Liver (tissue), 8 donors: ENCODE measurements at regions not wholly inside any gene's neighbourhood (a gene's known extent, or its start where the extent isn't known, plus 50 kb on each side); places are given as distances from the start of the nearest gene placed in this dataset.

ENCODE experiments used
- DNase-seq: peaks from one replicate; pipeline ENCODE4 v3.0.0-alpha.2; 2017; ENCODE audit warnings: low spot score
- H3K27ac ChIP-seq, 2 donors: one replicate each; pipeline ENCODE4 v1.7.0; 2013; ENCODE audit warnings: inconsistent platforms in 2 of 2, low read length in 2 of 2, control low read depth in 1 of 2, low read depth in 1 of 2, mild to moderate bottlenecking in 1 of 2
- H3K27me3 ChIP-seq, 4 donors: one replicate each; pipeline versions ENCODE4 v1.6.1 to v1.7.0; 2013; ENCODE audit warnings: low read length in 3 of 4, inconsistent platforms in 1 of 4, mild to moderate bottlenecking in 1 of 4, moderate library complexity in 1 of 4; ENCODE audit not compliant: control insufficient read depth in 4 of 4, insufficient read depth in 4 of 4
- H3K36me3 ChIP-seq, 4 donors: one replicate each; pipeline versions ENCODE4 v1.6.1 to v1.7.0; 2013; ENCODE audit warnings: low read length in 3 of 4, mild to moderate bottlenecking in 3 of 4, low read depth in 1 of 4, moderate library complexity in 1 of 4; ENCODE audit not compliant: control insufficient read depth in 4 of 4, insufficient read depth in 3 of 4
- H3K4me1 ChIP-seq, 4 donors: one replicate each; pipeline versions ENCODE4 v1.6.1 to v1.7.0; 2013; ENCODE audit warnings: low read length in 3 of 4, mild to moderate bottlenecking in 3 of 4, moderate library complexity in 1 of 4; ENCODE audit not compliant: control insufficient read depth in 4 of 4, insufficient read depth in 4 of 4
- H3K4me3 ChIP-seq, 3 donors: one replicate each; pipeline versions ENCODE4 v1.6.1 to v1.7.0; 2013; ENCODE audit warnings: low read length in 3 of 3, control low read depth in 1 of 3, low read depth in 1 of 3, mild to moderate bottlenecking in 1 of 3
- H3K9ac ChIP-seq, 2 donors: one replicate each; pipeline ENCODE4 v1.7.0; 2013; ENCODE audit warnings: low read length in 2 of 2, mild to moderate bottlenecking in 2 of 2, moderate library complexity in 2 of 2, control low read depth in 1 of 2, low read depth in 1 of 2
- H3K9me3 ChIP-seq, 4 donors: one replicate each; pipeline versions ENCODE4 v1.6.1 to v1.7.0; 2013; ENCODE audit warnings: low read length in 3 of 4; ENCODE audit not compliant: control insufficient read depth in 4 of 4
- ATF3 ChIP-seq: IDR thresholded peaks from 2 replicates; pipeline ENCODE4 v1.6.1; 2016; ENCODE audit warnings: antibody characterized with exemption
- CTCF ChIP-seq: fragments of 150-350 bp; IDR thresholded peaks from 2 replicates; pipeline ENCODE4 v1.5.1; 2017; ENCODE audit warnings: improper control_type of control experiment, low read depth, low read length; ENCODE audit not compliant: missing input control
- EGR1 ChIP-seq, 2 donors: IDR thresholded peaks; 2 replicates each; pipeline ENCODE4 v1.6.1; 2016 to 2018; ENCODE audit warnings: antibody characterized with exemption in 2 of 2, low read depth in 2 of 2
- FOXA1 ChIP-seq: IDR thresholded peaks from 2 replicates; pipeline ENCODE4 v1.6.1; 2016; ENCODE audit warnings: antibody characterized with exemption
- FOXA2 ChIP-seq: IDR thresholded peaks from 2 replicates; pipeline ENCODE4 v1.6.1; 2016; ENCODE audit warnings: antibody characterized with exemption
- GABPA ChIP-seq, 2 donors: IDR thresholded peaks in 1 of 2; conservative IDR thresholded peaks in 1 of 2; 2 replicates each; pipeline ENCODE4 v1.6.1; 2016; ENCODE audit warnings: antibody characterized with exemption in 2 of 2, mild to moderate bottlenecking in 1 of 2, moderate library complexity in 1 of 2
- HNF4A ChIP-seq, 2 donors: conservative IDR thresholded peaks; 2 replicates each; pipeline ENCODE4 v1.6.1; 2016; ENCODE audit warnings: antibody characterized with exemption in 2 of 2, mild to moderate bottlenecking in 2 of 2
- HNF4G ChIP-seq: IDR thresholded peaks from 2 replicates; pipeline ENCODE4 v1.6.1; 2016; ENCODE audit warnings: antibody characterized with exemption
- JUND ChIP-seq, 2 donors: IDR thresholded peaks; 2 replicates each; pipeline ENCODE4 v1.6.1; 2016; ENCODE audit warnings: antibody characterized with exemption in 2 of 2
- NR2F2 ChIP-seq: IDR thresholded peaks from 2 replicates; pipeline ENCODE4 v1.6.1; 2016; ENCODE audit warnings: antibody characterized with exemption
- REST ChIP-seq: IDR thresholded peaks from 2 replicates; pipeline ENCODE4 v1.6.1; 2016; ENCODE audit warnings: antibody characterized with exemption, mild to moderate bottlenecking
- RXRA ChIP-seq, 2 donors: IDR thresholded peaks; 2 replicates each; pipeline ENCODE4 v1.6.1; 2017 to 2018; ENCODE audit warnings: antibody characterized with exemption in 2 of 2, mild to moderate bottlenecking in 1 of 2
- TAF1 ChIP-seq: conservative IDR thresholded peaks from 2 replicates; pipeline ENCODE4 v1.6.1; 2016; ENCODE audit warnings: antibody characterized with exemption, mild to moderate bottlenecking
- YY1 ChIP-seq: IDR thresholded peaks from 2 replicates; pipeline ENCODE4 v1.6.1; 2016; ENCODE audit warnings: antibody characterized with exemption, mild to moderate bottlenecking
- ZBTB33 ChIP-seq: IDR thresholded peaks from 2 replicates; pipeline ENCODE4 v1.6.1; 2016; ENCODE audit warnings: antibody characterized with exemption
- WGBS: extraction: QIAGEN DNeasy Blood & Tissue Kit; methylation state at CpG from one replicate; pipeline ENCODE4 v1.1.7; 2013; 5-methylcytosine and 5-hydroxymethylcytosine counted together
- TF ChIP-seq, protein P1 (sequence below): IDR thresholded peaks from 2 replicates; pipeline ENCODE4 v1.6.1; 2016; ENCODE audit warnings: antibody characterized with exemption
- donor health status: healthy.
- donor health status: healthy.
- donor health status: healthy.
- donor health status: healthy.
- donor health status: healthy.

GRCh38 chr2:4408321-4408720, 704.9 kb downstream of the DCDC2C start:
- Histone ChIP-seq H3K27ac (no peak overlapping the region), H3K4me3 (no peak overlapping the region), H3K36me3 (no peaks in the 10 kb centered on the region), H3K9me3 (no peaks in the 10 kb centered on the region), H3K4me1 (no peaks in the 10 kb centered on the region), H3K27me3 (no peaks in the 10 kb centered on the region), H3K9ac (no peak overlapping the region)
- no peak for TF ChIP-seq HNF4G
- TF ChIP-seq GABPA (IDR thresholded peaks at IDR 0.05 in 1 of 2, conservative IDR thresholded peaks at IDR 0.05 in 1 of 2) = no peak
- no peak for TF ChIP-seq JUND (IDR thresholded peaks at IDR 0.05)
- TF ChIP-seq, protein P1, sequence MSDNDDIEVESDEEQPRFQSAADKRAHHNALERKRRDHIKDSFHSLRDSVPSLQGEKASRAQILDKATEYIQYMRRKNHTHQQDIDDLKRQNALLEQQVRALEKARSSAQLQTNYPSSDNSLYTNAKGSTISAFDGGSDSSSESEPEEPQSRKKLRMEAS = no peak
- no peak for TF ChIP-seq REST
- no peak for TF ChIP-seq FOXA2
- no peak for TF ChIP-seq CTCF
- no peak for TF ChIP-seq ATF3
- no peak for TF ChIP-seq HNF4A (conservative IDR thresholded peaks at IDR 0.05)
- TF ChIP-seq RXRA (IDR thresholded peaks at IDR 0.05) = no peak
- TF ChIP-seq NR2F2 = no peak
- no peak for TF ChIP-seq YY1
- TF ChIP-seq ZBTB33 = no peak
- DNase-seq = no peak
- 57% methylated on average over 10 of the region's 10 CpGs for WGBS

GRCh38 chr2:4412637-4413187, 709.3 kb downstream of the DCDC2C start:
- Histone ChIP-seq H3K27me3 (no peaks in the 10 kb centered on the region), H3K36me3 (no peaks in the 10 kb centered on the region), H3K27ac (no peak overlapping the region), H3K9ac (no peak overlapping the region), H3K4me3 (no peak overlapping the region), H3K4me1 (no peaks in the 10 kb centered on the region), H3K9me3 (no peaks in the 10 kb centered on the region)
- 67% methylated on average over 9 of the region's 9 CpGs for WGBS
- DNase-seq = no peak
- TF ChIP-seq EGR1 (IDR thresholded peaks at IDR 0.05; ENCODE audit: low read depth in 2 of 2) (no peak), CTCF (no peak), YY1 (no peak), TAF1 (no peak), FOXA1 (no peak), HNF4G (no peak), NR2F2 (no peak), RXRA (IDR thresholded peaks at IDR 0.05) (no peak), FOXA2 (no peak), ZBTB33 (no peak), ATF3 (no peak), HNF4A (conservative IDR thresholded peaks at IDR 0.05) (no peak)
